ENCODE measurements at regions not wholly inside any gene's neighbourhood (a gene's known extent, or its start where the extent isn't known, plus 50 kb on each side); places are given as distances from the start of the nearest gene placed in this dataset.
"Not testable (repeated sequence)": the region's sequence is repeated elsewhere in the genome, so short reads cannot be mapped to it uniquely, and the experiment has no call there.

DNA sequence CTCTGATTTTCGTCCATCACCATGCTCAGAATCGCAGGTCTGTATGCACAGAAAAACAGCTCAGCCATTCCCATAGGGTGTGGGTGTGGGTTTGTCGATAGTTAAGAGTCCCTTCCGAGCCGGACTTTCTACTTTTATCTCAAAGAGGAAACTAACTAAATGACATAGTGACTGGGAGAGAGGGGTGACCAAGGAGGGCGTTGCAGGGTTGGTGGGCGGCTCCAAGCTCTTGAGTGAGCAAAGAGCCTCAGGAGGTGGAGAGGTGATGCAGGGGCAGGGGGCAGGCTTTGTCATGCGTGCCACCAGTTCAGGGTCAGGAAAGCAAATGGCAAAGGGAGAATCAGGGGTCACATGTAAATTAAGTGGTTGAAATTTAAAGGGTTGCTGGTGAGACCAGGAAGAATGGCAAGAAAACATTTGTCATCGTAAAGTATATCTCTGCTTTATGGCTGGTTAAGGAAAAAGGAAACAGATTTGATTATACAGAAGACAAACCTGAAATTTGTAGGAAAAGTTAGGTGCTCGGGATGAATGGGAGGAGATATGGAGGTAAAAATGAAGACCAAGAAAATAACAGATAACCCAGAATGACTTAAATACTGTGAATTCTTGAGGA lies 249.0 kb downstream of the SETD4 start:
- TF ChIP-seq, protein P1, sequence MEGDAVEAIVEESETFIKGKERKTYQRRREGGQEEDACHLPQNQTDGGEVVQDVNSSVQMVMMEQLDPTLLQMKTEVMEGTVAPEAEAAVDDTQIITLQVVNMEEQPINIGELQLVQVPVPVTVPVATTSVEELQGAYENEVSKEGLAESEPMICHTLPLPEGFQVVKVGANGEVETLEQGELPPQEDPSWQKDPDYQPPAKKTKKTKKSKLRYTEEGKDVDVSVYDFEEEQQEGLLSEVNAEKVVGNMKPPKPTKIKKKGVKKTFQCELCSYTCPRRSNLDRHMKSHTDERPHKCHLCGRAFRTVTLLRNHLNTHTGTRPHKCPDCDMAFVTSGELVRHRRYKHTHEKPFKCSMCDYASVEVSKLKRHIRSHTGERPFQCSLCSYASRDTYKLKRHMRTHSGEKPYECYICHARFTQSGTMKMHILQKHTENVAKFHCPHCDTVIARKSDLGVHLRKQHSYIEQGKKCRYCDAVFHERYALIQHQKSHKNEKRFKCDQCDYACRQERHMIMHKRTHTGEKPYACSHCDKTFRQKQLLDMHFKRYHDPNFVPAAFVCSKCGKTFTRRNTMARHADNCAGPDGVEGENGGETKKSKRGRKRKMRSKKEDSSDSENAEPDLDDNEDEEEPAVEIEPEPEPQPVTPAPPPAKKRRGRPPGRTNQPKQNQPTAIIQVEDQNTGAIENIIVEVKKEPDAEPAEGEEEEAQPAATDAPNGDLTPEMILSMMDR (IDR thresholded peaks at IDR 0.05; ENCODE audit: low read depth, low read length) = no peak

DNA sequence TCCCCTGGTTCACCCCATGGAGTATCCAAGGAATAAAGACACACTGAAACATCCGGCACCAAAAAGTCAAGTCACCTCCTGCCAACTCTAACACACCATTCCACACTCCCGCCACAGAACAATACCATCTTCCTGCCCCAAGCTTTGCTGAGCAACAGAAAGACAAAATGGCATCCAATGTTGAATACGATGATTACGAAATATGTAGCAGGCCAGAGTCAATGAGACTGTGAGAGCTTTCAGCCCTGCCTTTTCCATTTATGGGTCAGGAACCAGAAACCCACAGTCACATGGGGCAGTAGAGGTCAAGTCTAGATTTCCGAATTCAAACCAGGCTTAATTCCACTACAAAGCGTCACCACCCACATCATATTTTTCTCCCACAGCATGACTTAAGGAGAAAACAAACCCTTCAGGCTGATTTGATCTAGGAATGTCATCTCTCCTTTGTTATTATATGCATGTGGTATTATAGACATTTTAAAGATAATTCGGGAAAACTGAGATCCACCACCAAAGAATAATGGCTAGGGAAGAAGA lies 249.8 kb downstream of the SETD4 start:
- no peak for DNase-seq (ENCODE audit: extremely low read depth, low read depth)
- TF ChIP-seq, protein P1 (IDR thresholded peaks at IDR 0.05; ENCODE audit: low read depth, low read length) = no peak

More for the DNA sequence above, 249.0 kb downstream of the SETD4 start:
- DNase-seq (ENCODE audit: extremely low read depth, low read depth) = no peak

DNA sequence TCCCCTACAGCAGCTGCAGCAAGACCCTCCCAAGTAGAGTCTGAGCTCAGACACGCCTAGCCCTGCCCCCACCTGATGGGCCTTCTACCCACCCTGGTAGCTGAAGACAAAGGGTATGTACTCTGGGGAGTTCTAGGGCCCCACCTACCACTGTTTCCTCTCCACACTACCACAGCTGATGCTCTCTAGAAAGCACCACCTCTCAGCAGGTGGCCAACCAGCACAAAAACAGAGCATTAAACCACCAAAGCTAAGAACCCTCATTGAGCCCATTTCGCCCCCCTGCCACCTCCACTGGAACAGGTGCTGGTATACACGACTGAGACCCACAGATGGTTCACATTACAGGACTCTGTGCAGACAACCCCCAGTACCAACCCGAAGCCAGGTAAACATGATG lies 258.9 kb downstream of the SETD4 start:
- TF ChIP-seq, protein P1 (IDR thresholded peaks at IDR 0.05; ENCODE audit: low read depth, low read length) = no peak
- DNase-seq (ENCODE audit: extremely low read depth, low read depth) = no peak

DNA sequence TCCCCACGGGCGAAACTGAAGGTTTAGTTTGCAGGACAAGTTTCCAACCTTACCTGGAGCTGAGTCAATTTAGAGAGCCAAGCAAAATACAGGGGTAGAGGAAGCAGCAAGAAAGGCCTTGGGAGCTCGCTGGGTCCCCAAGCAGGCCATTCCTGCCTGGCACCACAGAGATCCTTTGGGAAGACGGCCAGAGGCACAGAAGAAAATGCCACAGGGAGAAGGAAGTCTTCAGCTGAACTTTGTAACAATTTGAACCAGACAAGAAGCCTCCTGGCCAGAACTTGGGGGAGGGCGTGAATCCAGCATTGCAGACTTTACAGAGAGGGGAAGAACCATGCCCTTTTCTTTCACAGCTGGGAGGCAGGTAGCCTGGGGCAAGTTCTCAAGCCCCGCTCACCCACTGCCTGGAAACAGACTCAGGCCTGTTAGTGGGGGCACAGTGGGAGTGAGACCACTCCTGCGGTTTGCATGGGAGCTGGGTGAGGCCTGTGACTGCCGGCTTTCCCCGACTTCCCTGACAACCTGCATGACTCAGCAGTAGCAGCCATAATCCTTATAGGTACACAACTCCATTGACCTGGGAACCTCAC lies 259.4 kb downstream of the SETD4 start:
- not testable (repeated sequence) for DNase-seq (ENCODE audit: extremely low read depth, low read depth)

DNA sequence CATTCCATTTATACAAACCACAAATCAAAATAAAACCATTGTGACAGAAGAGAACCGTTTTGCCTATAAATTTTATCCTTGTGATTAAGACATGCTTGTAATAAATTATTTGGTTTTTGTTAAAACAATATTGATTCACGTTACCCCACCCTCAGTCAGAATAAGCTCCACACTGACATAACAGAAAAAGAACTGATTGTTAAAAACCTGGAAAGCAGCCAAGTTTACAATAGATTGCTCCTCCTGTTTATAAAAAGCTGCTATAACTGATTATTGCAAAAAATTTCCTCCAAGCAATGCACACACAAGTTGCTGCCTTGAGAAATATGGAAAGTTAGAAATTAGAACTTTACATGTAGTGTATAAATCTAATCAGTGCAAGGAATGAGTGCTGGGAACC lies 263.5 kb downstream of the SETD4 start:
- DNase-seq (ENCODE audit: extremely low read depth, low read depth) = no peak
- TF ChIP-seq, protein P1 (IDR thresholded peaks at IDR 0.05; ENCODE audit: low read depth, low read length) = no peak

DNA sequence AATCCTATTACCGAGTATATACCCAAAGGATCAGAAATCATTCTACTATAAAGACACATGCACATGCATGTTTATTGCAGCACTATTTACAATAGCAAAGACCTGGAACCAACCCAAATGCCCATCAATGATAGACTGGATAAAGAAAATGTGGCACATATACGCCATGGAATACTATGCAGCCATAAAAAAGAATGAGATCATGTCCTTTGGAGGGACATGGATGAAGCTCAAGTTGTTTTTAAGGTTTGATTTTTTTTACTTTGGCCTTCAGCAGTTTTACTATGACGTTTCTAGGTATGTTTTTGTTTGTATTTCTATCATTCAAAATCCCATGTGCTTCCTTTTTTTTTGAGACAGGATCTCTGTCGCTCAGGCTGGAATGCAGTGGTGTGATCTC lies 265.8 kb downstream of the SETD4 start:
- DNase-seq (ENCODE audit: extremely low read depth, low read depth) = not testable (repeated sequence)

DNA sequence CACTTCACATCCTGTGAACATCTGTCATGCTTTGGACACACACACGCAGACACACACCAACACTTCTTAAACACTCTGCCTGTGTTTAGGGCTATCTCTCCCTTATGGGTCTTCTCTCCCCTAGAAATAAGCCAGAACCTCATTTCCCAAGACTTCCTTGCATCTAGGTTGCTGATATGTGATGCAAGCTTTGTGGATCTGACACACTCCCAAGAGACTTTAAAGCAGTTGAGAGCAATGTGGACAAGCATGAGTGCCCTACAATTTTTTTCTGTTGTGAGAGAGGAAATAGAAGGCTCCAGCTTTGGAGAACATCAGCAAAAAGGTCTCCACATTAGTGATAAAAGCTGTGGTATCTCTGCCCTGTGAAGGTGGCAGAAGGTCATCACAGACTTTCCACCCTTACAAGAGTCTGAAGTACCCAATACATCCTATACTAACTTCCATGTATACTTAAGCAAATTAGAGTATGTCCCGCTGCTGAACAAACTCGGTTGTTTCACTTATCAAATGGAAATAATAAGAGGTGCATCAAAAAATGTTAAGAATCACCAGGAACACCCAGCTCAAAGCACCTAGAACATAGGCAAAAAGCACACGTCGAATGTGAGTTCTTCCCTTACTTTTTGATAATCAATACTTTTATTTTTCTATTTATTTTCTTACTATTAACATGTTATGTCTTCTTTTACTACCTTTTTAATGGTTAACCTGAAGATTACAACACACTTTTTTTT lies 267.6 kb downstream of the SETD4 start:
- TF ChIP-seq, protein P1 (IDR thresholded peaks at IDR 0.05; ENCODE audit: low read depth, low read length) = no peak
- no peak for DNase-seq (ENCODE audit: extremely low read depth, low read depth)

DNA sequence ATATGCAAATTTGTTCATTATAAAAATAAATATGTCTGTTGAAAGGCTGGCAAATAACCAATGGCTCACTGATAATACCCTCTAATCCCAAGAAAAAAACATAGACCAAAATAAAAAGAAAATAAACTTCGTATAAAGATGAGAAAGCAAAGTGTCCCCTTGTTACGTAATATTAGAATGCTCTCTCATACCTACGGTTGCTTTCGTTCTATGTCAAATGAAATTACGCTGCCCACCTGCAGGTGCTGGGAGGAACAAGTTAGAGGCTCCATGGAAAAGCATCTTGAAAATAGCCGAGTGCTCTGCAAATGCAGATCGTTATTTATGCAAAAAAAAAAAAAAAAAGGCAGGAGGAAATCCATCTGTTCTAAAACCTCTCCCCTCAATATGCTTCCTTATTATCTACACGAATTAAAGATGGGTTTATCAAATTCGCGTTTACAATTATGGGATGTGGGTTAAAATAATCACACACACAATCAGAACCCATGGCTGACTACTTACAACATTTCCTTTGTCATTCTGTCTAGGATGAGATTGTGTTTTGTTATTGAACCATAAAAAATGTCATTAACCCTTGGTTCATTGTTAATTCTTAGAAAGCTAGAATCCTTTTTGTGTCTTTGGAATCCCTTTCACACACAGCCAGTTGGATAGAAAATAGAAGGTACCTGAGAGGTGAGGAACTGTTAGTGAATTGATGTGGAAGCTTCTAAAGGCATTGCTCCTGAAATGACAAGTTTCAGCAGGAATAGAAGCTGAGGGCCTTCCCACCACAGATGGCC lies 268.6 kb downstream of the SETD4 start:
- TF ChIP-seq, protein P1 (IDR thresholded peaks at IDR 0.05; ENCODE audit: low read depth, low read length) = no peak
- DNase-seq (ENCODE audit: extremely low read depth, low read depth) = no peak

All from AG09319 (cell line).